Adrenal gland (tissue), 9 donors: ENCODE measurements at regions not wholly inside any gene's neighbourhood (a gene's known extent, or its start where the extent isn't known, plus 50 kb on each side); places are given as distances from the start of the nearest gene placed in this dataset.
A peak's percentile ranks its signal among the peaks of the same experiment; 100 is the strongest.

Experiments used
- DNase-seq, 7 donors: peaks; one replicate each; pipeline ENCODE4 v3.0.0-alpha.2; 2019 to 2020
- H3K27ac ChIP-seq, 5 donors: fragments of 200-600 bp; sonication (generic) in 4 of 5; 1 replicate in 3 of 5; 2 replicates in 2 of 5; pipeline versions ENCODE4 v1.5.1 to v1.8.0; 2016 to 2020; ENCODE audit warnings: mild to moderate bottlenecking in 1 of 5
- H3K27me3 ChIP-seq: fragments of 200-600 bp; 2 replicates; pipeline ENCODE4 v1.8.0; 2021
- H3K36me3 ChIP-seq, 2 donors: fragments of 200-600 bp; replicated peaks in 1 of 2; 1 replicate in 1 of 2; 2 replicates in 1 of 2; pipeline versions ENCODE4 v1.5.1 to v1.8.0; 2018 to 2022
- H3K4me1 ChIP-seq, 2 donors: fragments of 200-600 bp; replicated peaks in 1 of 2; 1 replicate in 1 of 2; 2 replicates in 1 of 2; pipeline versions ENCODE4 v1.5.1 to v1.8.0; 2018 to 2021
- H3K4me3 ChIP-seq, 4 donors: fragments of 200-600 bp; sonication (generic) in 3 of 4; one replicate each; pipeline ENCODE4 v1.5.1; 2016 to 2018
- H3K9me3 ChIP-seq, 3 donors: fragments of 200-600 bp; sonication (generic) in 1 of 3; replicated peaks in 1 of 3; 1 replicate in 2 of 3; 2 replicates in 1 of 3; pipeline versions ENCODE4 v1.5.1 to v1.8.0; 2016 to 2021
- CTCF ChIP-seq, 6 experiments: fragments of 450-650 bp in 4 of 6; fragments of 200-600 bp in 2 of 6; sonication (generic) in 1 of 6; IDR thresholded peaks; 1 replicate in 5 of 6; 2 replicates in 1 of 6; pipeline versions ENCODE4 v1.5.1 to v1.8.0; 2016 to 2021; ENCODE audit warnings: antibody characterized with exemption in 6 of 6, mild to moderate bottlenecking in 2 of 6, moderate library complexity in 1 of 6
- POLR2A ChIP-seq, 2 donors: fragments of 450-650 bp; IDR thresholded peaks; one replicate each; pipeline ENCODE4 v1.6.1; 2017; ENCODE audit warnings: antibody characterized with exemption in 2 of 2, mild to moderate bottlenecking in 2 of 2, moderate library complexity in 1 of 2
- WGBS, 4 donors: extraction: QIAGEN DNeasy Blood & Tissue Kit in 2 of 4; methylation state at CpG; one replicate each; pipeline versions ENCODE4 v1.1.5 to v1.1.7; 2013 to 2017; 5-methylcytosine and 5-hydroxymethylcytosine counted together
- intact Hi-C, 2 donors: fragments of 100-400 bp; cut with DNase I; formaldehyde crosslinking; loops; one replicate each; pipeline versions ENCODE4 v1.14.1 to v1.15.0; 2022 to 2023
- donor health status: healthy with polysubstance abuse.
- donor health status: Bipolar disorder and iron deficiency.
- donor health status: DM: yes; HTN: yes; CAD: no.
- donor health status: DM: no; HTN: no; CAD: no.
- donor health status: DM: no; HTN: no; CAD: no.

DNA sequence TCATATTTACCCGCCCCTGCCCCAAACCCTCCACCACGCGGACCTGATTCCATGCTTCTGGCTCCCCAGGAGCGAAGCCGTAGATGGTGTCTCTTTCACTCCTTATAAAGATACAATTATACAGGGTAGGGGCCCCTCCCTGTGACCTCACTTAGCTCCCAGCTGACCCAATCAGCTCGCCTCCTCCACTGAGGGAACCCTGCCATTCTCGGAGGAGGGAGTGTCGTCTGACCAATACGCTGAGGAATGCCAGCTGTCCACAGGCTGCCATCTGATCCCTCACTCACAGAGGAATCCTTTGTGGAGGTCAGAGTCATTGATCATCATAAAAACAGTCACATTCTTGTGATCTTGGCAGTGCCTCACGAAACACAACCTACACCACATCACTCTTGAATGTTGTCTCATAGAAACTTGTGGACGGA is 67.5 kb upstream of the INSIG1 start:
- no peaks in the 10 kb centered on the region for H3K4me1 ChIP-seq
- peak in 4 of 7 donors; percentile 30 to 64 (median 52) for DNase-seq
- WGBS, 4 donors: 60 to 87% (median 75%) methylated on average over 11 of the region's 11 CpGs
- intact Hi-C loops: no loop called here
- H3K9me3 ChIP-seq: no peaks in the 10 kb centered on the region
- H3K4me3 ChIP-seq: no peak overlapping the region
- TF ChIP-seq POLR2A (IDR thresholded peaks at IDR 0.05): no peak
- no peak for TF ChIP-seq CTCF (IDR thresholded peaks at IDR 0.05)
- no peaks in the 10 kb centered on the region for H3K36me3 ChIP-seq
- H3K27ac ChIP-seq: no peak overlapping the region
- H3K27me3 ChIP-seq: peaks cover 7% of the 10 kb centered on the region

- WGBS, 4 donors: 92 to 93% (median 92%) methylated on average over 21 to 25 of the region's 25 CpGs
- TF ChIP-seq CTCF (IDR thresholded peaks at IDR 0.05) (no peak), POLR2A (IDR thresholded peaks at IDR 0.05) (no peak)
- Histone ChIP-seq H3K4me3 (no peak overlapping the region), H3K27me3 (peaks cover 4% of the 10 kb centered on the region), H3K4me1 (no peaks in the 10 kb centered on the region), H3K36me3 (no peaks in the 10 kb centered on the region), H3K9me3 (no peaks in the 10 kb centered on the region), H3K27ac (no peak overlapping the region)
- intact Hi-C loops: no loop called here
- DNase-seq: no peak
Measured at GRCh38 chr7:155231241-155231800, 66.4 kb upstream of the INSIG1 start.

- intact Hi-C loops: no loop called here
Measured at GRCh38 chr7:155231941-155232340, 65.7 kb upstream of the INSIG1 start.

DNA sequence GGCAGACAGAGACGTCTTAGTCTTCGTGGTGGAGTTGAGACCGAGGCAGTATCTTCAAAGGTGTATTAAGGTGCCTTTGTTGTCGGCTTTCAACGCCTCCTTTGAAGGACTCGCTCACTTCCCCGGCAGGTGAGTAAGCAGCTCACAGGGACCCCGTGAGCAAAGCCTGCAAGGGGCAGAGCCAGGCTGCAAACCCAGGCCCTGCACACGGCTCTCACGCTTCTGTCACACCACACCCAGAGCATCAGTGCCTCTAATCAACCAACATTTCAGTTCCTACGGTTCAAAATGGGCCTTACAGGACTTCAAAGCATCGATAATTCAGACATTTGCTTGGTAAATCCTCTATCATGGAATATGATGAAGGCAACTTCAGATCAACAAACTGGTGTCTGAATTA is 64.8 kb upstream of the INSIG1 start:
- TF ChIP-seq CTCF (IDR thresholded peaks at IDR 0.05) (no peak), POLR2A (IDR thresholded peaks at IDR 0.05) (no peak)
- Histone ChIP-seq H3K4me1 (no peaks in the 10 kb centered on the region), H3K27me3 (no peaks in the 10 kb centered on the region), H3K36me3 (no peaks in the 10 kb centered on the region), H3K9me3 (no peaks in the 10 kb centered on the region), H3K4me3 (no peak overlapping the region), H3K27ac (no peak overlapping the region)
- no peak for DNase-seq
- intact Hi-C loops: no loop called here
- WGBS, 4 donors: 85 to 95% (median 87%) methylated on average over 12 of the region's 12 CpGs

More at GRCh38 chr7:155231941-155232340, 65.7 kb upstream of the INSIG1 start:
- Histone ChIP-seq H3K4me3 (no peak overlapping the region), H3K27ac (no peak overlapping the region), H3K27me3 (no peaks in the 10 kb centered on the region), H3K36me3 (no peaks in the 10 kb centered on the region), H3K9me3 (no peaks in the 10 kb centered on the region), H3K4me1 (no peaks in the 10 kb centered on the region)
- TF ChIP-seq POLR2A (IDR thresholded peaks at IDR 0.05) (no peak), CTCF (IDR thresholded peaks at IDR 0.05) (no peak)
- 87 to 95% (median 93%) methylated on average over 11 to 12 of the region's 12 CpGs for WGBS, 4 donors
- DNase-seq: no peak
